Fibroblast of skin of back (primary cell): ENCODE measurements at regions not wholly inside any gene's neighbourhood (a gene's known extent, or its start where the extent isn't known, plus 50 kb on each side); places are given as distances from the start of the nearest gene placed in this dataset.

Experiments used
- DNase-seq: peaks from one replicate; pipeline ENCODE4 v3.0.0-alpha.2; 2013

- no peak for DNase-seq
These were observed 466.3 kb upstream of the FAM241A start for GRCh38 chr4:111678908-111679307.

GRCh38 chr4:111681270-111681669 lies 464.0 kb upstream of the FAM241A start:
- DNase-seq = no peak

- no peak for DNase-seq
These were observed 463.5 kb upstream of the FAM241A start for GRCh38 chr4:111681751-111682150.

- no peak for DNase-seq
These were observed 460.0 kb upstream of the FAM241A start for GRCh38 chr4:111685205-111685604.

GRCh38 chr4:111689214-111689613 lies 456.0 kb upstream of the FAM241A start:
- peak; percentile 1 for DNase-seq

GRCh38 chr4:111689731-111690130 lies 455.5 kb upstream of the FAM241A start:
- DNase-seq = no peak

- no peak for DNase-seq
These were observed 451.5 kb upstream of the FAM241A start for GRCh38 chr4:111693758-111694157.

- no peak for DNase-seq
These were observed 449.6 kb upstream of the FAM241A start for GRCh38 chr4:111695677-111696076.

- DNase-seq = no peak
These were observed 448.7 kb upstream of the FAM241A start for GRCh38 chr4:111696505-111696904.

- DNase-seq = no peak
These were observed 447.9 kb upstream of the FAM241A start for GRCh38 chr4:111697176-111697942.

- no peak for DNase-seq
These were observed 446.9 kb upstream of the FAM241A start for GRCh38 chr4:111698361-111698760.

GRCh38 chr4:111699165-111699564 lies 446.1 kb upstream of the FAM241A start:
- no peak for DNase-seq

GRCh38 chr4:111701102-111701501 lies 444.2 kb upstream of the FAM241A start:
- DNase-seq = no peak

GRCh38 chr4:111707491-111707890 lies 437.8 kb upstream of the FAM241A start:
- DNase-seq = no peak

- no peak for DNase-seq
These were observed 433.1 kb upstream of the FAM241A start for GRCh38 chr4:111712093-111712677.

GRCh38 chr4:111713276-111713675 lies 432.0 kb upstream of the FAM241A start:
- DNase-seq = no peak

- DNase-seq = no peak
These were observed 427.3 kb upstream of the FAM241A start for GRCh38 chr4:111717921-111718320.

- no peak for DNase-seq
These were observed 426.3 kb upstream of the FAM241A start for GRCh38 chr4:111718763-111719559.

GRCh38 chr4:111720866-111721265 lies 424.4 kb upstream of the FAM241A start:
- DNase-seq = no peak

- no peak for DNase-seq
These were observed 423.0 kb upstream of the FAM241A start for GRCh38 chr4:111722213-111722720.

GRCh38 chr4:111736516-111736915 lies 408.7 kb upstream of the FAM241A start:
- DNase-seq = no peak

- no peak for DNase-seq
These were observed 400.4 kb upstream of the FAM241A start for GRCh38 chr4:111744847-111745246.

GRCh38 chr4:111748157-111748556 lies 397.1 kb upstream of the FAM241A start:
- no peak for DNase-seq
